ENCODE measurements at regions not wholly inside any gene's neighbourhood (a gene's known extent, or its start where the extent isn't known, plus 50 kb on each side); places are given as distances from the start of the nearest gene placed in this dataset.
A peak's percentile ranks its signal among the peaks of the same experiment; 100 is the strongest.
"Not testable (repeated sequence)": the region's sequence is repeated elsewhere in the genome, so short reads cannot be mapped to it uniquely, and the experiment has no call there.

GRCh38 chr10:84706875-84707274 is 378.5 kb downstream of the CCSER2 start:
- no peak for DNase-seq

- peak; percentile 8 to 10 for DNase-seq
Measured at GRCh38 chr10:84715911-84716310, 387.5 kb downstream of the CCSER2 start.

GRCh38 chr10:84718877-84719616 is 390.7 kb downstream of the CCSER2 start:
- no peak for DNase-seq

GRCh38 chr10:84719687-84720086 is 391.3 kb downstream of the CCSER2 start:
- DNase-seq, result no peak

GRCh38 chr10:84727398-84727797 is 399.0 kb downstream of the CCSER2 start:
- no peak for DNase-seq

- not testable (repeated sequence) for DNase-seq
Measured at GRCh38 chr10:84739126-84739525, 410.7 kb downstream of the CCSER2 start.

- no peak for DNase-seq
Measured at GRCh38 chr10:84739641-84740040, 411.3 kb downstream of the CCSER2 start.

GRCh38 chr10:84743483-84743882 is 415.1 kb downstream of the CCSER2 start:
- DNase-seq, result no peak

GRCh38 chr10:84755311-84755710 is 426.9 kb downstream of the CCSER2 start:
- DNase-seq, result no peak

- DNase-seq, result not testable (repeated sequence)
Measured at GRCh38 chr10:84756653-84757052, 428.3 kb downstream of the CCSER2 start.

GRCh38 chr10:84761994-84762614 is 433.7 kb downstream of the CCSER2 start:
- DNase-seq, result not testable (repeated sequence)

- no peak for DNase-seq
Measured at GRCh38 chr10:84762754-84763394, 434.5 kb downstream of the CCSER2 start.

- DNase-seq, result no peak
Measured at GRCh38 chr10:84763965-84764364, 435.6 kb downstream of the CCSER2 start.

GRCh38 chr10:84765086-84765485 is 436.7 kb downstream of the CCSER2 start:
- no peak for DNase-seq

- no peak for DNase-seq
Measured at GRCh38 chr10:84765656-84766055, 437.3 kb downstream of the CCSER2 start.

- DNase-seq, result no peak
Measured at GRCh38 chr10:84766923-84767322, 438.5 kb downstream of the CCSER2 start.

GRCh38 chr10:84768132-84768531 is 439.7 kb downstream of the CCSER2 start:
- DNase-seq, result no peak

GRCh38 chr10:84770824-84771223 is 442.4 kb downstream of the CCSER2 start:
- no peak for DNase-seq

GRCh38 chr10:84783386-84783785 is 455.0 kb downstream of the CCSER2 start:
- no peak for DNase-seq

- DNase-seq, result no peak
Measured at GRCh38 chr10:84783909-84784308, 455.5 kb downstream of the CCSER2 start.

- DNase-seq, result no peak
Measured at GRCh38 chr10:84784749-84785148, 456.4 kb downstream of the CCSER2 start.

- DNase-seq, result no peak
Measured at GRCh38 chr10:84789026-84789425, 460.6 kb downstream of the CCSER2 start.

GRCh38 chr10:84798312-84798711 is 469.9 kb downstream of the CCSER2 start:
- DNase-seq, result no peak

- DNase-seq, result no peak
Measured at GRCh38 chr10:84801156-84801555, 472.8 kb downstream of the CCSER2 start.

All from activated CD4-positive, alpha-beta T cell treated with anti-CD3 and anti-CD28 coated beads, Interleukin-2, amount 50 U/mL, for 48 hours (primary cell).